Activated T-cell treated with anti-CD3 and anti-CD28 coated beads, Interleukin-2, amount 50 U/mL, for 48 hours (primary cell): ENCODE measurements at regions not wholly inside any gene's neighbourhood (a gene's known extent, or its start where the extent isn't known, plus 50 kb on each side); places are given as distances from the start of the nearest gene placed in this dataset.
"Not testable (repeated sequence)": the region's sequence is repeated elsewhere in the genome, so short reads cannot be mapped to it uniquely, and the experiment has no call there.

Experiments used
- DNase-seq, 2 experiments: peaks; one replicate each; pipeline ENCODE4 v3.0.0-alpha.2; 2020

GRCh38 chr3:95212117-95212516, 1149.3 kb downstream of the NSUN3 start:
- no peak for DNase-seq

GRCh38 chr3:95215437-95215957, 1152.6 kb downstream of the NSUN3 start:
- DNase-seq = no peak

GRCh38 chr3:95217661-95218060, 1154.8 kb downstream of the NSUN3 start:
- no peak for DNase-seq

GRCh38 chr3:95218484-95218883, 1155.6 kb downstream of the NSUN3 start:
- no peak for DNase-seq

GRCh38 chr3:95226437-95226836, 1163.6 kb downstream of the NSUN3 start:
- no peak for DNase-seq

GRCh38 chr3:95227092-95227491, 1164.2 kb downstream of the NSUN3 start:
- DNase-seq = no peak

- no peak for DNase-seq
Measured at GRCh38 chr3:95228416-95228815, 1165.6 kb downstream of the NSUN3 start.

- DNase-seq = no peak
Measured at GRCh38 chr3:95235916-95236315, 1173.1 kb downstream of the NSUN3 start.

GRCh38 chr3:95237783-95238182, 1174.9 kb downstream of the NSUN3 start:
- no peak for DNase-seq

GRCh38 chr3:95240395-95240794, 1177.5 kb downstream of the NSUN3 start:
- DNase-seq = no peak

GRCh38 chr3:95241256-95241655, 1178.4 kb downstream of the NSUN3 start:
- not testable (repeated sequence) for DNase-seq

GRCh38 chr3:95246413-95246812, 1183.6 kb downstream of the NSUN3 start:
- DNase-seq = no peak

GRCh38 chr3:95254061-95254460, 1191.2 kb downstream of the NSUN3 start:
- no peak for DNase-seq

- no peak for DNase-seq
Measured at GRCh38 chr3:95254758-95255157, 1191.9 kb downstream of the NSUN3 start.

- no peak for DNase-seq
Measured at GRCh38 chr3:95265129-95265528, 1202.3 kb downstream of the NSUN3 start.

- DNase-seq = no peak
Measured at GRCh38 chr3:95271395-95271794, 1208.5 kb downstream of the NSUN3 start.

GRCh38 chr3:95272166-95272565, 1209.3 kb downstream of the NSUN3 start:
- DNase-seq = no peak

GRCh38 chr3:95272781-95273180, 1209.9 kb downstream of the NSUN3 start:
- DNase-seq = no peak

- DNase-seq = no peak
Measured at GRCh38 chr3:95277613-95278012, 1214.8 kb downstream of the NSUN3 start.

GRCh38 chr3:95280711-95281352, 1218.0 kb downstream of the NSUN3 start:
- no peak for DNase-seq

- DNase-seq = no peak
Measured at GRCh38 chr3:95289295-95289694, 1226.4 kb downstream of the NSUN3 start.

GRCh38 chr3:95297581-95297980, 1234.7 kb downstream of the NSUN3 start:
- DNase-seq = no peak

- no peak for DNase-seq
Measured at GRCh38 chr3:95302044-95302443, 1239.2 kb downstream of the NSUN3 start.

GRCh38 chr3:95310560-95310959, 1247.7 kb downstream of the NSUN3 start:
- DNase-seq = no peak

GRCh38 chr3:95311272-95311671, 1248.4 kb downstream of the NSUN3 start:
- no peak for DNase-seq
